HepG2 (cell line): ENCODE measurements at regions not wholly inside any gene's neighbourhood (a gene's known extent, or its start where the extent isn't known, plus 50 kb on each side); places are given as distances from the start of the nearest gene placed in this dataset.

ENCODE experiments used
- ATAC-seq: fragments of 200-7000 bp; cut with Tn5 transposase; 3 replicates; pipeline ENCODE4 v1.9.1; 2020; ENCODE audit warnings: mild to moderate bottlenecking, moderate library complexity
- BruUV-seq: library from RNA; stranded (reverse); fragments of 400-500 nt; replicated peaks from 2 replicates; lab custom pipeline; 2021; lab: Mats Ljungman, UMichigan
- CTCF ChIA-PET: fragments of 300-600 bp; formaldehyde crosslinking; extraction: SDS; loops from one replicate; lab custom pipeline; 2021; ENCODE audit warnings: low total read pairs, inconsistent platforms, low intra/inter-chr PET ratio; lab: Yijun Ruan, JAX
- POLR2A ChIA-PET: fragments of 350-600 bp; sonication (Branson Sonifier 250); formaldehyde crosslinking; loops from one replicate; lab custom pipeline; 2020; ENCODE audit warnings: antibody characterized with exemption, inconsistent platforms; lab: Yijun Ruan, JAX
- DNase-seq: peaks from one replicate; pipeline ENCODE4 v3.0.0-alpha.2; 2015; ENCODE audit warnings: low spot score
- FAIRE-seq: peaks from 3 replicates; lab custom pipeline; 2011; peaks lifted over from hg19 to GRCh38; lab: Jason Lieb, UNC
- H2AFZ ChIP-seq: one replicate; pipeline ENCODE4 v1.6.1; 2011; ENCODE audit warnings: low read length, inconsistent platforms
- H3K27ac ChIP-seq: fragments of 300-600 bp; 3 replicates; pipeline ENCODE4 v1.8.0; 2011; ENCODE audit warnings: mixed run types, mild to moderate bottlenecking, mixed read lengths, low read length, inconsistent platforms; ENCODE audit not compliant: insufficient read depth; ENCODE audit errors: extremely low read length
- H3K27me3 ChIP-seq, 2 experiments: fragments of 200-600 bp in 1 of 2; 2 replicates in 1 of 2; 3 replicates in 1 of 2; pipeline versions ENCODE4 v1.6.0 to v1.8.0; 2011; ENCODE audit warnings: low read length in 2 of 2, mild to moderate bottlenecking in 2 of 2, moderate library complexity in 2 of 2, inconsistent platforms in 1 of 2; ENCODE audit not compliant: insufficient read depth in 2 of 2, control insufficient read depth in 1 of 2
- H3K36me3 ChIP-seq, 2 experiments: fragments of 200-600 bp in 1 of 2; replicated peaks in 1 of 2; 2 replicates in 1 of 2; 3 replicates in 1 of 2; pipeline versions ENCODE4 v1.5.1 to v1.8.0; 2011; ENCODE audit warnings: low read length in 2 of 2, inconsistent platforms in 1 of 2; ENCODE audit not compliant: insufficient read depth in 2 of 2, control insufficient read depth in 1 of 2
- H3K4me1 ChIP-seq: 2 replicates; pipeline ENCODE4 v1.5.1; 2012; ENCODE audit warnings: low read length, inconsistent platforms; ENCODE audit not compliant: insufficient read depth
- H3K4me2 ChIP-seq: 2 replicates; pipeline ENCODE4 v1.6.0; 2011; ENCODE audit warnings: low read depth, low read length, inconsistent platforms
- H3K4me3 ChIP-seq, 3 experiments: fragments of 200-600 bp in 1 of 3; sonication (generic), shearing (Covaris generic) in 1 of 3; replicated peaks in 1 of 3; 2 replicates each; pipeline ENCODE4 v1.5.1; 2011 to 2016; ENCODE audit warnings: low read length in 3 of 3, inconsistent platforms in 2 of 3, low read depth in 2 of 3, mild to moderate bottlenecking in 2 of 3, control low read depth in 1 of 3, mixed read lengths in 1 of 3; ENCODE audit not compliant: insufficient read depth in 1 of 3
- H3K79me2 ChIP-seq: one replicate; pipeline ENCODE4 v1.6.1; 2011; ENCODE audit warnings: low read length, inconsistent platforms; ENCODE audit not compliant: insufficient read depth
- H3K9ac ChIP-seq: 2 replicates; pipeline ENCODE4 v1.6.0; 2011; ENCODE audit warnings: mild to moderate bottlenecking, low read depth, low read length, inconsistent platforms; ENCODE audit not compliant: insufficient read depth
- H3K9me3 ChIP-seq: 2 replicates; pipeline ENCODE4 v1.5.1; 2012; ENCODE audit warnings: mild to moderate bottlenecking, low read length
- H4K20me1 ChIP-seq: 2 replicates; pipeline ENCODE4 v1.6.0; 2011; ENCODE audit warnings: inconsistent platforms, mild to moderate bottlenecking, low read length, moderate library complexity; ENCODE audit not compliant: insufficient read depth
- CENPBD1 ChIP-seq: sonication (generic); formaldehyde crosslinking; IDR thresholded peaks from 2 replicates; pipeline ENCODE4 v1.8.0; 2022; ENCODE audit warnings: missing genetic modification reagents, low read depth, mild to moderate bottlenecking, borderline replicate concordance
- IKZF1 ChIP-seq: fragments of 450-650 bp; IDR thresholded peaks from 2 replicates; pipeline ENCODE4 v1.7.1; 2016
- IRX3 ChIP-seq: sonication (generic); formaldehyde crosslinking; IDR thresholded peaks from 2 replicates; pipeline ENCODE4 v1.8.1; 2023; ENCODE audit warnings: mild to moderate bottlenecking, low read depth, missing genetic modification reagents, borderline replicate concordance
- MBNL3 ChIP-seq: fragments of 250-450 bp; sonication (Bioruptor Pico); conservative IDR thresholded peaks from 2 replicates; pipeline ENCODE4 v1.8.0; 2022; ENCODE audit warnings: mild to moderate bottlenecking, inconsistent platforms
- MEIS1 ChIP-seq: sonication (generic); formaldehyde crosslinking; IDR thresholded peaks from 2 replicates; pipeline ENCODE4 v1.9.0; 2021; ENCODE audit warnings: mild to moderate bottlenecking, missing genetic modification reagents, moderate library complexity, borderline replicate concordance
- ZNF749 ChIP-seq: sonication (generic); formaldehyde crosslinking; IDR thresholded peaks from 2 replicates; pipeline ENCODE4 v1.8.0; 2022; ENCODE audit warnings: mild to moderate bottlenecking, missing genetic modification reagents, moderate library complexity, borderline replicate concordance
- ZNF839 ChIP-seq: sonication (generic); formaldehyde crosslinking; IDR thresholded peaks from 2 replicates; pipeline ENCODE4 v1.4.0; 2020; ENCODE audit warnings: missing genetic modification reagents, mild to moderate bottlenecking, borderline replicate concordance
- WGBS: methylation state at CpG from one replicate; pipeline ENCODE4 v1.1.6; 2017; ENCODE audit warnings: low lambda C conversion rate; 5-methylcytosine and 5-hydroxymethylcytosine counted together
- in situ Hi-C: cut with HindIII; loops from 2 replicates; pipeline ENCODE4 v1.10.0; 2017; ENCODE audit warnings: low pct_unique_long_range_greater_than_20kb; ENCODE audit not compliant: extremely low pct_ligation_motif_present
- intact Hi-C: fragments of 100-400 bp; cut with micrococcal nuclease; formaldehyde crosslinking; loops from one replicate; pipeline ENCODE4 v1.10.0; 2022; ENCODE audit not compliant: unreplicated experiment
- TF ChIP-seq, protein P1 (sequence below): sonication (generic); formaldehyde crosslinking; IDR thresholded peaks from 2 replicates; pipeline ENCODE4 v1.8.0; 2022; ENCODE audit warnings: missing genetic modification reagents, mild to moderate bottlenecking, inconsistent platforms, borderline replicate concordance
- TF ChIP-seq, protein P2 (sequence below): sonication (generic); formaldehyde crosslinking; IDR thresholded peaks from 2 replicates; pipeline ENCODE4 v1.9.0; 2022; ENCODE audit warnings: low read depth, missing genetic modification reagents

GRCh38 chr10:108755646-108756045, 1167.7 kb downstream of the XPNPEP1 start (continued):
- TF ChIP-seq, protein P1, sequence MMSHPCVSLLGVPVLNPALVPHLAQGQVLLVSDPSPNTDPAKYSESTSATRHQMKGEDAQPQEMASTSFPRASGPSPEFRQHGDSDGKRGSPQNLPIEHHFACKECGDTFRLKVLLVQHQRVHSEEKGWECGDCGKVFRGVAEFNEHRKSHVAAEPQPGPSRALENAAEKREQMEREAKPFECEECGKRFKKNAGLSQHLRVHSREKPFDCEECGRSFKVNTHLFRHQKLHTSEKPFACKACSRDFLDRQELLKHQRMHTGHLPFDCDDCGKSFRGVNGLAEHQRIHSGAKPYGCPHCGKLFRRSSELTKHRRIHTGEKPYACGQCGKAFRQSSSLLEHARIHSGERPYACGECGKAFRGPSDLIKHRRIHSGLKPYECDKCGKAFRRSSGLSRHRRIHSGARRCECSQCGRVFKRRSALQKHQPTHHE (CRISPR knock-in tag), result no peak

DNA sequence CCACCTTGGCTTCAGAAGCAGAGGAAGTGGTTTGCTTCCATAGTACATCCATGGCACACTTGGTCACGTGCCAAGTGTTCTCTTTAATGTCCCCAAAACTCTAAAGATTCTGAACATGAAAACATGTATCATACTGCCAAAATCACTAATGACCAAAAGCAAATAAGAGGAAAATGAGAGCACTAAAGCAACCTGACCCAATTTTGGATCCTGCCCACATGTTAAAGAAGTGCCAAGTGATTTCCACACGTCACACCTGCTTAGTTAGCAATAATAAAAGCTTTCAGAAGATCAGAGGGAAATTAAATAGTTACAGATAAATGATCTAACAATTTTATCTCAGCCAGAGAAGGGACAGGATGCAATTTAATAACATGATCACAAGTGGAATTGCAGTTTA, 1170.0 kb downstream of the XPNPEP1 start:
- H3K4me2 ChIP-seq, result no peak overlapping the region
- no peaks in the 10 kb centered on the region for H3K36me3 ChIP-seq
- ATAC-seq, result no peak
- FAIRE-seq, result no peak
- WGBS, result 0% methylated on average over 2 of the region's 2 CpGs
- H3K79me2 ChIP-seq, result no peaks in the 10 kb centered on the region
- ChIA-PET POLR2A (no interaction called here), CTCF (no interaction called here)
- no peaks in the 10 kb centered on the region for H3K27me3 ChIP-seq
- intact Hi-C loops, result no loop called here
- BruUV-seq, result no TSS peak
- no peaks in the 10 kb centered on the region for H4K20me1 ChIP-seq
- H3K9ac ChIP-seq, result no peak overlapping the region
- H3K4me3 ChIP-seq, result no peak overlapping the region
- no peaks in the 10 kb centered on the region for H3K4me1 ChIP-seq
- H2AFZ ChIP-seq, result no peak overlapping the region
- TF ChIP-seq MBNL3 (CRISPR knock-in tag) (no peak), IKZF1 (no peak), ZNF839 (CRISPR knock-in tag) (no peak), CENPBD1 (CRISPR knock-in tag) (no peak), IRX3 (CRISPR knock-in tag) (no peak), ZNF749 (no peak), MEIS1 (CRISPR knock-in tag) (no peak)
- TF ChIP-seq, protein P2, sequence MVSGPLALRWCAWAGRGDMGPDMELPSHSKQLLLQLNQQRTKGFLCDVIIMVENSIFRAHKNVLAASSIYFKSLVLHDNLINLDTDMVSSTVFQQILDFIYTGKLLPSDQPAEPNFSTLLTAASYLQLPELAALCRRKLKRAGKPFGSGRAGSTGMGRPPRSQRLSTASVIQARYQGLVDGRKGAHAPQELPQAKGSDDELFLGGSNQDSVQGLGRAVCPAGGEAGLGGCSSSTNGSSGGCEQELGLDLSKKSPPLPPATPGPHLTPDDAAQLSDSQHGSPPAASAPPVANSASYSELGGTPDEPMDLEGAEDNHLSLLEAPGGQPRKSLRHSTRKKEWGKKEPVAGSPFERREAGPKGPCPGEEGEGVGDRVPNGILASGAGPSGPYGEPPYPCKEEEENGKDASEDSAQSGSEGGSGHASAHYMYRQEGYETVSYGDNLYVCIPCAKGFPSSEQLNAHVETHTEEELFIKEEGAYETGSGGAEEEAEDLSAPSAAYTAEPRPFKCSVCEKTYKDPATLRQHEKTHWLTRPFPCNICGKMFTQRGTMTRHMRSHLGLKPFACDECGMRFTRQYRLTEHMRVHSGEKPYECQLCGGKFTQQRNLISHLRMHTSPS (CRISPR knock-in tag), result no peak
- in situ Hi-C loops, result no loop called here
- H3K27ac ChIP-seq, result no peak overlapping the region
- DNase-seq, result no peak
- H3K9me3 ChIP-seq, result peaks cover 89% of the 10 kb centered on the region
